ENCODE measurements at regions not wholly inside any gene's neighbourhood (a gene's known extent, or its start where the extent isn't known, plus 50 kb on each side); places are given as distances from the start of the nearest gene placed in this dataset.
"Not testable (repeated sequence)": the region's sequence is repeated elsewhere in the genome, so short reads cannot be mapped to it uniquely, and the experiment has no call there.

- DNase-seq (ENCODE audit: low spot score): no peak
- no peak for TF ChIP-seq CTCF (IDR thresholded peaks at IDR 0.05; ENCODE audit: extremely low read depth, missing control alignments)
These were observed 1276.9 kb upstream of the ADGRL2 start for GRCh38 chr1:80523861-80524260.

- not testable (repeated sequence) for DNase-seq (ENCODE audit: low spot score)
These were observed 1277.7 kb upstream of the ADGRL2 start for GRCh38 chr1:80523071-80523470.

- no peak for TF ChIP-seq CTCF (IDR thresholded peaks at IDR 0.05; ENCODE audit: extremely low read depth, missing control alignments)
- no peak for DNase-seq (ENCODE audit: low spot score)
These were observed 1279.8 kb upstream of the ADGRL2 start for GRCh38 chr1:80520949-80521348.

GRCh38 chr1:80517062-80517461, 1283.7 kb upstream of the ADGRL2 start:
- DNase-seq (ENCODE audit: low spot score): no peak
- no peak for TF ChIP-seq CTCF (IDR thresholded peaks at IDR 0.05; ENCODE audit: extremely low read depth, missing control alignments)

GRCh38 chr1:80509965-80510522, 1290.7 kb upstream of the ADGRL2 start:
- no peak for TF ChIP-seq CTCF (IDR thresholded peaks at IDR 0.05; ENCODE audit: extremely low read depth, missing control alignments)
- DNase-seq (ENCODE audit: low spot score): no peak

- no peak for TF ChIP-seq CTCF (IDR thresholded peaks at IDR 0.05; ENCODE audit: extremely low read depth, missing control alignments)
- DNase-seq (ENCODE audit: low spot score): no peak
These were observed 1294.5 kb upstream of the ADGRL2 start for GRCh38 chr1:80506216-80506615.

- DNase-seq (ENCODE audit: low spot score): no peak
- no peak for TF ChIP-seq CTCF (IDR thresholded peaks at IDR 0.05; ENCODE audit: extremely low read depth, missing control alignments)
These were observed 1302.1 kb upstream of the ADGRL2 start for GRCh38 chr1:80498673-80499072.

- no peak for TF ChIP-seq CTCF (IDR thresholded peaks at IDR 0.05; ENCODE audit: extremely low read depth, missing control alignments)
- DNase-seq (ENCODE audit: low spot score): no peak
These were observed 1304.9 kb upstream of the ADGRL2 start for GRCh38 chr1:80495806-80496205.
